HG03097 (cell line): ENCODE measurements at regions not wholly inside any gene's neighbourhood (a gene's known extent, or its start where the extent isn't known, plus 50 kb on each side); places are given as distances from the start of the nearest gene placed in this dataset.
"Not testable (repeated sequence)": the region's sequence is repeated elsewhere in the genome, so short reads cannot be mapped to it uniquely, and the experiment has no call there.

Experiments
- ATAC-seq: cut with Tn5 transposase; IDR thresholded peaks from one replicate; pipeline ENCODE4 v1.9.1; 2021; ENCODE audit not compliant: unreplicated experiment, low FRiP score

DNA sequence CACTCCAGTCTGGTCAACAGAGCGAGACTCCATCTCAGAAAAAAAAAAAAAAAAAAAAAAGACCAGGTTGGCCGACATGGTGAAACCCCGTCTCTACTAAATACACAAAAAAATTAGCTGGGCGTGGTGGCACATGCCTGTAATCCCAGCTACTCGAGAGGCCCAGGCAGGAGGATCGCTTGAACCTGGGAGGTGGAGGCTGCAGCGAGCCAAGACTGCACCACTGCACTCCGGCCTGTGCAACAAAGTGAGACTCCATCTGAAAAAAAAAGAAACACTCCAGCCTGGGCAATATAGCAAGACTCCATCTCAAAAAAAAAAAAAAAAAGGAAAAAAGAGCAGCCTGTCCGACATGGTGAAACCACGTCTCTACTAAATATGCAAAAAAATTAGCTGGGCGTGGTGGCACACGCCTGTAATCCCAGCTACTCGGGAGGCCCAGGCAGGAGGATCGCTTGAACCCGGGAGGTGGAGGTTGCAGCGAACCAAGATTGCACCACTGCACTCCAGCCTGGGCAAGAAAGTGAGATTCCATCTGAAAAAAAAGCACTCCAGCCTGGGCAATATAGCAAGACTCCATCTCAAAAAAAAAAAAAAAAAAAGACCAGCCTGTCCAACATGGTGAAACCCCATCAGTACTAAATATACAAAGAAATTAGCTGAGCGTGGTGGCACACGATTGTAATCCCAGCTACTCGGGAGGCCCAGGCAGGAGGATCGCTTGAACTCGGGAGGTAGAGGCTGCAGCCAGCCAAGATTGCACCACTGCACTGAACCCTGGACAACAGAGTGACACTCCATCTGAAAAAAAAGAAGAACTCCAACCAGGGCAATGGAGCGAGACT is 343.3 kb upstream of the PLGLB2 start:
- ATAC-seq, result not testable (repeated sequence)

DNA sequence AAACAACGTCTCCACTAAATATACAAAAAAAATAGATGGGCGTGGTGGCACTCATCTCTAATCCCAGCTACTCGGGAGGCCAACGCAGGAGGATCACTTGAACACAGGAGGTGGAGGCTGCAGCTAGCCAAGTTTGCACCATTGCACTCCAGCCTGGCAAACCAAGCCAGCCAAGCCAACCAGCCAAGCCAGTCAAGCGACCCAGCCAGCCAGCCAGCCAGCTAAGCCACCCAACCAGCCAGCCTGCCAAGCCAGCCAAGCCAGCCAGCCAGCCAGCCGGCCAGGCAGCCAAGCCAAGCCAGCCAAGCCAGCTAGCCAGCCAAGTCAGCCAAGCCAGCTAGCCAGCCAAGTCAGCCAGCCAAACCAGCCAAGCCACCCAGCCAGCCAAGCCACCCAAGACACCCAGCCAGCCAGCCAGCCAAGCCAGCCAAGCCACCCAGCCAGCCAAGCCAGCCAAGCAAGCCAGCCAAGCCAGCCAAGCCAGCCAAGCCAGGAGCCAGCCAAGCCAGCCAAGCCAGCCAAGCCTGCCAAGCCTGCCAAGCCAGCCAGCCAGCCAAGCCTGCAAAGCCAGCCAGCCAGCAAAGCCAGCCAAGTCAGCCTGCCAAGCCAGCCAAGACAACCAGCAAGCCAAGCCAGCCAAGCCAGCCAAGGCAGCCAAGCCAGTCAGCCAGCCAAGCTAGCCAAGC is 342.2 kb upstream of the PLGLB2 start:
- not testable (repeated sequence) for ATAC-seq

DNA sequence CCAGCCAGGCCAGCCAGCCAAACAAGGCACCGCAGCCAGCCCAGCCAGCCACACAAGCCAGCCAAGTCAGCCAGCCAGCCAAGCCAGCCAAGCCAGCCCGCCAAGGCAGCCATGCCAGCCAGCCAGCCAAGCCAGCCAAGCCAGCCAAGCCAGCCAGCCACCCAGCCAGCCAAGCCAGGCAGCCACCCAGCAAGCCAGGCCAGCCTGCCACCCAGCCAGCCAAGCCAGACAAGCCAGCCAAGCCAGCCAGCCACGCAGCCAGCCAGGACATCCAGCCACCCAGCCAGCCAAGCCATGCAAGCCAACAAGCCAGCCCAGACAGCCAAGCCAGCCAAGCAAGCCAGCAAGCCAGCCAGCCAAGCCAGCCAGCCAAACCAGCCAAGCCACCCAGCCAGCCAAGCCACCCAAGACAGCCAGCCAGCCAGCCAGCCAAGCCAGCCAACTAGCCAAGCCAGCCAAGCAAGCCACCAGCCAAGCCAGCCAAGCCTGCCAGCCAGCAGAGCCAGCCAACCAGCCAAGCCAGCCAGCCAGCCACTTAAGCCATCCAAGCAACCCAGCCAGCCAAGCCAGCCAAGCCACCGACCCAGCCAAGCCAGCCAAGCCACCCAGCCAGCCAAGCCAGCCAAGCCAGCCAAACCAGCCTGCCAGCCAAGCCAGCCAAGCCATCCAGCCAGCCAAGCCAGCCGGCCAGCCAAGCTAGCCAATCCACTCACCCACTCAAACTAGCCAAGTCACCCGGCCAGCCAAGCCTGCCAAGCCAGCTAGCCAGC is 341.3 kb upstream of the PLGLB2 start:
- ATAC-seq, result not testable (repeated sequence)

DNA sequence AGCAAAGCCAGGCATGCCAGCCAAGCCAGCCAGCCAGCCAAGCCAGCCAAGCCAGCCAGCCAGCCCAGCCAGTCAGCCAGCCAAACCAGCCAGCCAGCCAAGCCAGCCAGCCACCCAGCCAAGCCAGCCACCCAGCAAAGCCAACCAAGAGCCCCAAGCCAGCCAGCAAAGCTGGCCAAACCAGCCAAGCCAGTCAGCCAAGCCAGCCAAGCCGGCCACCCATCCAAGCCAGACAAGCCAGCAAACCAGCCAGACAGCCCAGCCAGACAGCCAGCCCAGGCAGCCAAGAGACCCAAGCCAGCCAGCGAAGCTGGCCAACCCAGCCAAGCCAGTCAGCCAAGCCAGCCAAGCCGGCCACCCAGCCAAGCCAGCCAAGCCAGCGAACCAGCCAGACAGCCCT is 338.3 kb upstream of the PLGLB2 start:
- ATAC-seq, result not testable (repeated sequence)

DNA sequence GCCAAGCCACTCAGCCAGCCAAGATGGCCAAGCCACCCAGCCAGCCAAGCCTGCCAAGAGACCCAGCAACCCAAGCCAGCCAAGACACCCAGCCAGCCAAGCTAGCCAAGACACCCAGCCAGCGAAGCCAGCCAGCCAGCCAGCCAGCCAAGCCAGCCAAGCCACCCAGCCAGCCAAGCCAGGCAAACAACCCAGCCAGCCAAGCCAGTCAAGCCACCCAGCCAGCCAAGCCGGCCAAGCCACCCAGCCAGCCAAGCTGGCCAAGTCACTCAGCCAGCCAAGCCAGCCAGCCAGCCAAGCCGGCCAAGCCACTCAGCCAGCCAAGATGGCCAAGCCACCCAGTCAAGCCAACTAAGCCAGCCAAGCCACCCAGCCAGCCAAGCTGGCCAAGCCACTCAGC is 337.5 kb upstream of the PLGLB2 start:
- not testable (repeated sequence) for ATAC-seq

DNA sequence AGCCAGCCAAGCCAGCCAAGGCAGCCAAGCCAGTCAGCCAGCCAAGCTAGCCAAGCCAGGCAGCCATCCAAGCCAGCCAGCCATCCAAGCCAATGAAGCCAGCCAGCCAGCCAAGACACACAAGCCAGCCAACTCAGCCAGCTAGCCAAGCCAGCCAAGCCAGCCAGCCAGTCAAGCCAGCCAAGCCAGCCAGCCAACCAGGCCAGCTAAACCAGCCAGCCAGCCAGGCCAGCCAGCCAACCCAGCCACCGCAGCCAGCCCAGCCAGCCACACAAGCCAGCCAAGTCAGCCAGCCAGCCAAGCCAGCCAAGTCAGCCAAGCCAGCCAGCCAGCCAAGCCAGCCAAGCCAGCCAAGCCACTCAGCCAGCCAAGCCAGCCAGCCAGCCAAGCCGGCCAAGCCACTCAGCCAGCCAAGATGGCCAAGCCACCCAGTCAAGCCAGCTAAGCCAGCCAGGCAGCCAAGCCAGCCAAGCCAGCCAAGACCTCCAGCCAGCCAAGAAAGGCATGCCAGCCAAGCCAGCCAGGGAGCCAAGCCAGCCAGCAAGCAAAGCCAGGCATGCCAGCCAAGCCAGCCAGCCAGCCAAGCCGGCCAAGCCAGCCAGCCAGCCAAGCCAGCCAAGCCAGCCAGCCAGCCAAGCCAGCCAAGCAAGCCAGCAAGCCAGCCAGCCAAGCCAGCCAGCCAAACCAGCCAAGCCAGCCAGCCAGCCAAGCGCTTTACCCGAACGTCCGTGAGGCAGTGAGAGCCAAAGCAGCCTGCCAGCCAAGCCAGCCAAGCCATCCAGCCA is 335.7 kb upstream of the PLGLB2 start:
- not testable (repeated sequence) for ATAC-seq

DNA sequence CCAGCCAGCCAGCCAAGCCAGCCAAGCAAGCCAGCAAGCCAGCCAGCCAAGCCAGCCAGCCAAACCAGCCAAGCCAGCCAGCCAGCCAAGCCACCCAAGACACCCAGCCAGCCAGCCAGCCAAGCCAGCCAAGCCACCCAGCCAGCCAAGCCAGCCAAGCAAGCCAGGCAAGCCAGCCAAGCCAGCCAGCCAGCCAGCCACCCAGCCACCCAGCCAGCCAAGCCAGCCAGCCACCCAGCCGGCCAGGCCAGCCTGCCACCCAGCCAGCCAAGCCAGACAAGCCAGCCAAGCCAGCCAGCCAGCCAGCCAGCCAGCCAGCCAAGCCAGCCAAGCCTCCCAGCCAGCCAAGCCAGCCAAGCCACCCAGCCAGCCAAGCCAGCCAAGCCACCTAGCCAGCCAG is 333.6 kb upstream of the PLGLB2 start:
- not testable (repeated sequence) for ATAC-seq

DNA sequence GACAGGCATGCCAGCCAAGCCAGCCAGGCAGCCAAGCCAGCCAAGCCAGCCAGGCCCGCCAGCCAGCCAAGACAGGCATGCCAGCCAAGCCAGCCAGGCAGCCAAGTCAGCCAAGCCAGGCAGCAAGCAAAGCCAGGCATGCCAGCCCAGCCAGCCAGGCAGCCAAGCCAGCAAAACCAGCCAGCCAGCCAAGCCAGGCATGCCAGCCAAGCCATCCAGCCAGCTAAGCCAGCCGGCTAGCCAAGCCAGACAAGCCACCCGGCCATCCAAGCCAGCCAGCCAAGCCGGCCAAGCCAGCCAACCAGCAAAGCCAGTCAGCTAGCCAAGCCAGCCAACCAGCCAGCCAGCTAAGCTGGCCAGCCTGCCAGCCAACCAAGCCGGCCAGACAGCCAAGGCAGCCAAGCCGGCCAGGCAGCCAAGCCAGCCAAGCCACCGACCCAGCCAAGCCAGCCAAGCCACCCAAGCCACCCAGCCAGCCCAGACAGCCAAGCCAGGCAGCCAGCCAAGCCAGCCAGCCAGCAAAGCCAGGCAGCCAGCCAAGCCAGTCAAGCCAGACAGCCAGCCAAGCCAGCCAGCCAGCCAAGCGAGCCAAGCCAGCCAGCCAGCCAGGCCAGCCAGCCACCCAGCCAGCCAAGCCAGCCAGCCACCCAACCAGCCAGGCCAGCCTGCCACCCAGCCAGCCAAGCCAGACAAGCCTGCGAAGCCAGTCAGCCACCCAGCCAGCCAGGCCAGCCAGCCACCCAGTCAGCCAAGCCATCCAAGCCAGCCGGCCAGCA is 332.9 kb upstream of the PLGLB2 start:
- not testable (repeated sequence) for ATAC-seq

DNA sequence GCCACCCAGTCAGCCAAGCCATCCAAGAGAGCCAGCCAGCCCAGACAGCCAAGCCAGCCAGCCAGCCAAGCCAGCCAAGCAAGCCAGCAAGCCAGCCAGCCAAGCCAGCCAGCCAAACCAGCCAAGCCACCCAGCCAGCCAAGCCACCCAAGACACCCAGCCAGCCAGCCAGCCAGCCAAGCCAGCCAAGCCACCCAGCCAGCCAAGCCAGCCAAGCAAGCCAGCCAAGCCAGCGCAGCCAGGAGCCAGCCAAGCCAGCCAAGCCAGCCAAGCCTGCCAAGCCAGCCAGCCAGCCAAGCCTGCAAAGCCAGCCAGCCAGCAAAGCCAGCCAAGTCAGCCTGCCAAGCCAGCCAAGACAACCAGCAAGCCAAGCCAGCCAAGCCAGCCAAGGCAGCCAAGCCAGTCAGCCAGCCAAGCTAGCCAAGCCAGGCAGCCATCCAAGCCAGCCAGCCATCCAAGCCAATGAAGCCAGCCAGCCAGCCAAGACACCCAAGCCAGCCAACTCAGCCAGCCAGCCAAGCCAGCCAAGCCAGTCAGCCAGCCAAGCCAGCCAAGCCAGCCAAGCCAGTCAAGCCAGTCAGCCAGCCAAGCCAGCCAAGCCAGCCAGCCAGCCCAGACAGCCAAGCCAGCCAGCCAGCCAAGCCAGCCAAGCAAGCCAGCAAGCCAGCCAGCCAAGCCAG is 332.2 kb upstream of the PLGLB2 start:
- not testable (repeated sequence) for ATAC-seq

DNA sequence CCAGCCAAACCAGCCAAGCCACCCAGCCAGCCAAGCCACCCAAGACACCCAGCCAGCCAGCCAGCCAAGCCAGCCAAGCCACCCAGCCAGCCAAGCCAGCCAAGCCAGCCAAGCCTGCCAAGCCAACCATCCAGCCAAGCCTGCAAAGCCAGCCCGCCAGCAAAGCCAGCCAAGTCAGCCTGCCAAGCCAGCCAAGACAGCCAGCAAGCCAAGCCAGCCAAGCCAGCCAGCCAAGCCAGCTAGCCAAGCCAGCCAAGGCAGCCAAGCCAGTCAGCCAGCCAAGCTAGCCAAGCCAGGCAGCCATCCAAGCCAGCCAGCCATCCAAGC is 331.7 kb upstream of the PLGLB2 start:
- ATAC-seq, result not testable (repeated sequence)

DNA sequence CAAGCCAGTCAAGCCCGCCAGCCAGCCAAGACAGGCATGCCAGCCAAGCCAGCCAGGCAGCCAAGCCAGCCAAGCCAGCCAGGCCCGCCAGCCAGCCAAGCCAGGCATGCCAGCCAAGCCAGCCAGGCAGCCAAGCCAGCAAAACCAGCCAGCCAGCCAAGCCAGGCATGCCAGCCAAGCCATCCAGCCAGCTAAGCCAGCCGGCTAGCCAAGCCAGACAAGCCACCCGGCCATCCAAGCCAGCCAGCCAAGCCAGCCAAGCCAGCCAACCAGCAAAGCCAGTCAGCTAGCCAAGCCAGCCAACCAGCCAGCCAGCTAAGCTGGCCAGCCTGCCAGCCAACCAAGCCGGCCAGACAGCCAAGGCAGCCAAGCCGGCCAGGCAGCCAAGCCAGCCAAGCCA is 330.7 kb upstream of the PLGLB2 start:
- ATAC-seq, result not testable (repeated sequence)

DNA sequence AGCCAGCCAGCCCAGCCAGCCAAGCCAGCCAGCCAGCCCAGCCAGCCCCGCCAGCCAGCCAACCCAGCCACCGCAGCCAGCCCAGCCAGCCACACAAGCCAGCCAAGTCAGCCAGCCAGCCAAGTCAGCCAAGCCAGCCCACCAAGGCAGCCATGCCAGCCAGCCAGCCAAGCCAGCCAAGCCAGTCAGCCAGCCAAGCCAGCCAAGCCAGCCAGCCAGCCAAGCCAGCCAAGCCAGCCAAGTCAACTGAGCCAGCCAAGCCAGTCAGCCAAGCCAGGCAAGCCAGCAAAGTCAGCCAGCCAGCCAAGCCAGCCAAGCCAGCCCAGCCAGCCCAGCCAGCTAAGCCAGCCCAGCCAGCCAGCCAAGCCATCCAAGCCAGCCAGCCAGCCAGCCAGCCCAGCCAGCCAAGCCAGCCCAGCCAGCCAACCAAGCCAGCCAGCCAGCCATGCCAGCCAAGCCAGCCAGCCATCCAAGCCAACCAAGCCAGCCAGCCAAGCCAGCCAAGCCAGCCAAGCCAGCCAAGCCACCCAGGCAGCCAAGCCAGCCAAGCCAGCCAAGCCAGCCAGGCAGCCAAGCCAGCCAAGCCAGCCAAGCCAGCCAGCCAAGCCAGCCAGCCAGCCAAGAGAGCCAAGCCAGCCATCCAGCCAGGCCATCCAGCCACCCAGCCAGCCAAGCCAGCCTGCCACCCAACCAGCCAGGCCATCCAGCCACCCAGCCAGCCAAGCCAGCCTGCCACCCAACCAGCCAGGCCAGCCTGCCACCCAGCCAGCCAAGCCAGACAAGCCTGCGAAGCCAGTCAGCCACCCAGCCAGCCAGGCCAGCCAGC is 329.9 kb upstream of the PLGLB2 start:
- not testable (repeated sequence) for ATAC-seq

DNA sequence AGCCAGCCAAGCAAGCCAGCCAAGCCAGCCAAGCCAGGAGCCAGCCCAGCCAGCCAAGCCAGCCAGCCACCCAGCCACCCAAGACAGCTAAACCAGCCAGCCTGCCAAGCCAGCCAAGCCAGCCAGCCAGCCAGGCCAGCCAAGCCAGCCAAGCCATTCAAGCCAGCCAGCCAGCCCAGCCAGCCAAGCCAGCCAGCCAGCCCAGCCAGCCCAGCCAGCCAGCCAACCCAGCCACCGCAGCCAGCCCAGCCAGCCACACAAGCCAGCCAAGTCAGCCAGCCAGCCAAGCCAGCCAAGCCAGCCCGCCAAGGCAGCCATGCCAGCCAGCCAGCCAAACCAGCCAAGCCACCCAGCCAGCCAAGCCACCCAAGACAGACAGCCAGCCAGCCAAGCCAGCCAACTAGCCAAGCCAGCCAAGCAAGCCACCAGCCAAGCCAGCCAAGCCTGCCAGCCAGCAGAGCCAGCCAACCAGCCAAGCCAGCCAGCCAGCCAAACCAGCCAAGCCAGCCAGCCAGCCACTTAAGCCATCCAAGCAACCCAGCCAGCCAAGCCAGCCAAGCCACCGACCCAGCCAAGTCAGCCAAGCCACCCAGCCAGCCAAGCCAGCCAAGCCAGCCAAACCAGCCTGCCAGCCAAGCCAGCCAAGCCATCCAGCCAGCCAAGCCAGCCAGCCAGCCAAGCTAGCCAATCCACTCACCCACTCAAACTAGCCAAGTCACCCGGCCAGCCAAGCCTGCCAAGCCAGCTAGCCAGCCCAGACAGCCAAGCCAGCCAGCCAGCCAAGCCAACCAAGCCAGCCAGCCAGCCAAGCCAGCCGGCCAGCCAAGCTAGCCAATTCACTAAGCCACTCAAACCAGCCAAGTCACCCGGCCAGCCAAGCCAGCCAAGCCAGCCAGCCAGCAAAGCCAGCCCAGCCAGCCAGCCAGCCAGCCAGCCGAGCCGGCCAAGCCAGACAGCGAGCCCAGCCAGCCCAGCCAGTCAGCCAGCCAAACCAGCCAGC is 328.8 kb upstream of the PLGLB2 start:
- ATAC-seq, result not testable (repeated sequence)

DNA sequence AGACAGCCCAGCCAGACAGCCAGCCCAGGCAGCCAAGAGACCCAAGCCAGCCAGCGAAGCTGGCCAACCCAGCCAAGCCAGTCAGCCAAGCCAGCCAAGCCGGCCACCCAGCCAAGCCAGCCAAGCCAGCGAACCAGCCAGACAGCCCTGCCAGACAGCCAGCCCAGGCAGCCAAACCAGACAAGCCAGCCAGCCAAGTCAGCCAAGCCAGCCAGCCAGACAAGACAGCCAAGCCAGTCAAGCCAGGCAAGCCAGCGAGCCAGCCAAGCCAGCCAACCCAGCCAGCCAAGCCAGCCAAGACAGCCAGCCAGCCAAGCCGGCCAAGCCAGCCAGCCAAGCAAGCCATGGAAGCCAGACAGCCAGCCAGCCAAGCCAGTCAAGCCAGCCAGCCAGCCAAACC is 327.9 kb upstream of the PLGLB2 start:
- not testable (repeated sequence) for ATAC-seq

DNA sequence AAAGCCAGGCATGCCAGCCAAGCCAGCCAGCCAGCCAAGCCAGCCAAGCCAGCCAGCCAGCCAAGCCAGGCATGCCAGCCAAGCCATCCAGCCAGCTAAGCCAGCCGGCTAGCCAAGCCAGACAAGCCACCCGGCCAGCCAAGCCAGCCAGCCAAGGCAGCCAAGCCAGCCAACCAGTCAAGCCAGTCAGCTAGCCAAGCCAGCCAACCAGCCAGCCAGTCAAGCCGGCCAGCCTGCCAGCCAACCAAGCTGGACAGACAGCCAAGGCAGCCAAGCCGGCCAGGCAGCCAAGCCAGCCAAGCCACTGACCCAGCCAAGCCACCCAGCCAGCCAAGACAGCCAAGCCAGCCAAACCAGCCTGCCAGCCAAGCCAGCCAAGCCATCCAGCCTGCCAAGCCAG is 326.9 kb upstream of the PLGLB2 start:
- ATAC-seq, result not testable (repeated sequence)

DNA sequence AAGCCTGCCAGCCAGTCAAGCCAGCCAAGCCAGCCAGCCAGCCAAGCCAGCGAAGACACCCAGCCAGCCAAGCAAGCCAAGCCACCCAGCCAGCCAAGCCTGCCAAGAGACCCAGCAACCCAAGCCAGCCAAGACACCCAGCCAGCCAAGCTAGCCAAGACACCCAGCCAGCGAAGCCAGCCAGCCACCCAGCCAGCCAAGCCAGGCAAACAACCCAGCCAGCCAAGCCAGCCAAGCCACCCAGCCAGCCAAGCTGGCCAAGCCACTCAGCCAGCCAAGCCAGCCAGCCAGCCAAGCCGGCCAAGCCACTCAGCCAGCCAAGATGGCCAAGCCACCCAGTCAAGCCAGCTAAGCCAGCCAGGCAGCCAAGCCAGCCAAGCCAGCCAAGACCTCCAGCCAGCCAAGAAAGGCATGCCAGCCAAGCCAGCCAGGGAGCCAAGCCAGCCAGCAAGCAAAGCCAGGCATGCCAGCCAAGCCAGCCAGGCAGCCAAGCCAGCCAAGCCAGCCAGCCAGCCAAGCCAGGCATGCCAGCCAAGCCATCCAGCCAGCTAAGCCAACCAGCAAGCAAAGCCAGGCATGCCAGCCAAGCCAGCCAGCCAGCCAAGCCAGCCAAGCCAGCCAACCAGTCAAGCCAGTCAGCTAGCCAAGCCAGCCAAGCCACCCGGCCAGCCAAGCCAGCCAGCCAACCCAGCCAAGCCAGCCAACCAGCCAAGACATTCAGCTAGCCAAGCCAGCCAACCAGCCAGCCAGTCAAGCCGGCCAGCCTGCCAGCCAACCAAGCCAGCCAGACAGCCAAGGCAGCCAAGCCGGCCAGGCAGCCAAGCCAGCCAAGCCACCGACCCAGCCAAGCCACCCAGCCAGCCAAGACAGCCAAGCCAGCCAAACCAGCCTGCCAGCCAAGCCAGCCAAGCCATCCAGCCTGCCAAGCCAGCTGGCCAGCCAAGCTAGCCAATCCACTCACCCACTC is 323.8 kb upstream of the PLGLB2 start:
- ATAC-seq, result not testable (repeated sequence)
